GM12878 (cell line): ENCODE measurements at regions not wholly inside any gene's neighbourhood (a gene's known extent, or its start where the extent isn't known, plus 50 kb on each side); places are given as distances from the start of the nearest gene placed in this dataset.

Experiments
- CHD1 ChIP-seq: IDR thresholded peaks from 2 replicates; pipeline ENCODE4 v1.6.1; 2012; ENCODE audit warnings: low read depth, low read length, improper control_type of control experiment
- ESRRA ChIP-seq: IDR thresholded peaks from 2 replicates; pipeline ENCODE4 v1.6.1; 2012; ENCODE audit warnings: mild to moderate bottlenecking, low read length, improper control_type of control experiment
- GABPA ChIP-seq: IDR thresholded peaks from 2 replicates; pipeline ENCODE4 v1.6.1; 2014; ENCODE audit warnings: antibody characterized with exemption, low read depth, mild to moderate bottlenecking, inconsistent platforms
- KDM1A ChIP-seq: fragments of 200-600 bp; sonication (generic); IDR thresholded peaks from 2 replicates; pipeline ENCODE4 v1.6.1; 2016; ENCODE audit warnings: borderline replicate concordance
- MYC ChIP-seq: IDR thresholded peaks from 2 replicates; pipeline ENCODE4 v1.6.1; 2011; ENCODE audit warnings: mild to moderate bottlenecking, low read length, moderate library complexity, inconsistent platforms; ENCODE audit not compliant: insufficient read depth, insufficient replicate concordance, insufficient read length, severe bottlenecking
- RFX5 ChIP-seq: IDR thresholded peaks from 2 replicates; pipeline ENCODE4 v1.6.1; 2011; ENCODE audit warnings: low read depth, low read length, improper control_type of control experiment
- YBX1 ChIP-seq: fragments of 450-650 bp; IDR thresholded peaks from 2 replicates; pipeline ENCODE4 v1.6.1; 2016; ENCODE audit warnings: antibody characterized with exemption
- TF ChIP-seq, protein P1 (sequence below): fragments of 450-650 bp; IDR thresholded peaks from 2 replicates; pipeline ENCODE4 v1.6.1; 2017; ENCODE audit warnings: mild to moderate bottlenecking
- TF ChIP-seq, protein P2 (sequence below): IDR thresholded peaks from 2 replicates; pipeline ENCODE4 v1.6.1; 2012; ENCODE audit warnings: improper control_type of control experiment, low read depth, low read length; ENCODE audit not compliant: insufficient replicate concordance
- TF ChIP-seq, protein P3 (sequence below): fragments of 450-650 bp; IDR thresholded peaks from 2 replicates; pipeline ENCODE4 v1.6.1; 2018; ENCODE audit warnings: borderline replicate concordance, mild to moderate bottlenecking; ENCODE audit not compliant: partially characterized antibody

DNA sequence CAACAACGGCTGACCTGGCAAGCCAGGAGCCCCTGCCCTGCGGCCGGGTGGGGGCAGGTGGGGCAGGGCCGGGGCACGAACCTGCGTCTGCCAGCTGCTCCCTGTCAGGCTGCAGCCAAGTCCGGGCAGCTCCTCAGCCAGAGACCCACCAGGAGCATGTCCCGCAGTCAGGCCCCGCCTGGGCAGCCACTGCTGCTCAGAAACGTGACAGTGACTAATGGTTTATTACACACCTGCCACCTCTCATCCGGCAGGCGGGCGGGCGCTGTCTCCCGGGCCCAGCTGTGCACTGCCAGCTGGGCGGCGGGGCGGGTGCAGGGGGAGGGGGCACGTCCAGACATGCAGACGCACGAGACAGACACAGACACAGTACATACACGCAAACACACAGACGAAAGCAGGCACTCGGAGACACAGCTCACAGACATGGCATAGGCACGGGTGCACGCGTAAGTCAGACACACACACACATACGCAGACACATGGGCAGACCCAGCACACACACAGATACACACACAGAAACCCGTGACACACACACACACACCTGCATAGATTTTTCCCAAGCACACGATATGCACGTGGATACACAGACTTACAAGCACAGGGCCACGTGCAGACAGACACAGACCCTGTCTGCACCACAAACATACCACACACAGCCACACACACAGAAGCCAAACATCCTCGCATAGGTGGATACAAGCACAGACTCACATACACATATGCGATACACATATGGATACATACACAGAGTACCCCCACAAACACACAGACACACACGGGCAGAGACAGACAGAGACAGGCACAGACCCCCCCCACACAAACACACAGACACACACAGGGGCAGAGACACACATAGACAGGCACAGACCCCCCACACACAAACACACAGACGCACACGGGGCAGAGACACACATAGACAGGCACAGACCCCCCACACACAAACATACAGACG lies 248.3 kb upstream of the CIBAR2 start (continued):
- TF ChIP-seq, protein P1, sequence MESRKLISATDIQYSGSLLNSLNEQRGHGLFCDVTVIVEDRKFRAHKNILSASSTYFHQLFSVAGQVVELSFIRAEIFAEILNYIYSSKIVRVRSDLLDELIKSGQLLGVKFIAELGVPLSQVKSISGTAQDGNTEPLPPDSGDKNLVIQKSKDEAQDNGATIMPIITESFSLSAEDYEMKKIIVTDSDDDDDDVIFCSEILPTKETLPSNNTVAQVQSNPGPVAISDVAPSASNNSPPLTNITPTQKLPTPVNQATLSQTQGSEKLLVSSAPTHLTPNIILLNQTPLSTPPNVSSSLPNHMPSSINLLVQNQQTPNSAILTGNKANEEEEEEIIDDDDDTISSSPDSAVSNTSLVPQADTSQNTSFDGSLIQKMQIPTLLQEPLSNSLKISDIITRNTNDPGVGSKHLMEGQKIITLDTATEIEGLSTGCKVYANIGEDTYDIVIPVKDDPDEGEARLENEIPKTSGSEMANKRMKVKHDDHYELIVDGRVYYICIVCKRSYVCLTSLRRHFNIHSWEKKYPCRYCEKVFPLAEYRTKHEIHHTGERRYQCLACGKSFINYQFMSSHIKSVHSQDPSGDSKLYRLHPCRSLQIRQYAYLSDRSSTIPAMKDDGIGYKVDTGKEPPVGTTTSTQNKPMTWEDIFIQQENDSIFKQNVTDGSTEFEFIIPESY, result no peak
- TF ChIP-seq ESRRA (no peak), GABPA (no peak), YBX1 (no peak), MYC (no peak), RFX5 (no peak), CHD1 (no peak), KDM1A (no peak)
- TF ChIP-seq, protein P2, sequence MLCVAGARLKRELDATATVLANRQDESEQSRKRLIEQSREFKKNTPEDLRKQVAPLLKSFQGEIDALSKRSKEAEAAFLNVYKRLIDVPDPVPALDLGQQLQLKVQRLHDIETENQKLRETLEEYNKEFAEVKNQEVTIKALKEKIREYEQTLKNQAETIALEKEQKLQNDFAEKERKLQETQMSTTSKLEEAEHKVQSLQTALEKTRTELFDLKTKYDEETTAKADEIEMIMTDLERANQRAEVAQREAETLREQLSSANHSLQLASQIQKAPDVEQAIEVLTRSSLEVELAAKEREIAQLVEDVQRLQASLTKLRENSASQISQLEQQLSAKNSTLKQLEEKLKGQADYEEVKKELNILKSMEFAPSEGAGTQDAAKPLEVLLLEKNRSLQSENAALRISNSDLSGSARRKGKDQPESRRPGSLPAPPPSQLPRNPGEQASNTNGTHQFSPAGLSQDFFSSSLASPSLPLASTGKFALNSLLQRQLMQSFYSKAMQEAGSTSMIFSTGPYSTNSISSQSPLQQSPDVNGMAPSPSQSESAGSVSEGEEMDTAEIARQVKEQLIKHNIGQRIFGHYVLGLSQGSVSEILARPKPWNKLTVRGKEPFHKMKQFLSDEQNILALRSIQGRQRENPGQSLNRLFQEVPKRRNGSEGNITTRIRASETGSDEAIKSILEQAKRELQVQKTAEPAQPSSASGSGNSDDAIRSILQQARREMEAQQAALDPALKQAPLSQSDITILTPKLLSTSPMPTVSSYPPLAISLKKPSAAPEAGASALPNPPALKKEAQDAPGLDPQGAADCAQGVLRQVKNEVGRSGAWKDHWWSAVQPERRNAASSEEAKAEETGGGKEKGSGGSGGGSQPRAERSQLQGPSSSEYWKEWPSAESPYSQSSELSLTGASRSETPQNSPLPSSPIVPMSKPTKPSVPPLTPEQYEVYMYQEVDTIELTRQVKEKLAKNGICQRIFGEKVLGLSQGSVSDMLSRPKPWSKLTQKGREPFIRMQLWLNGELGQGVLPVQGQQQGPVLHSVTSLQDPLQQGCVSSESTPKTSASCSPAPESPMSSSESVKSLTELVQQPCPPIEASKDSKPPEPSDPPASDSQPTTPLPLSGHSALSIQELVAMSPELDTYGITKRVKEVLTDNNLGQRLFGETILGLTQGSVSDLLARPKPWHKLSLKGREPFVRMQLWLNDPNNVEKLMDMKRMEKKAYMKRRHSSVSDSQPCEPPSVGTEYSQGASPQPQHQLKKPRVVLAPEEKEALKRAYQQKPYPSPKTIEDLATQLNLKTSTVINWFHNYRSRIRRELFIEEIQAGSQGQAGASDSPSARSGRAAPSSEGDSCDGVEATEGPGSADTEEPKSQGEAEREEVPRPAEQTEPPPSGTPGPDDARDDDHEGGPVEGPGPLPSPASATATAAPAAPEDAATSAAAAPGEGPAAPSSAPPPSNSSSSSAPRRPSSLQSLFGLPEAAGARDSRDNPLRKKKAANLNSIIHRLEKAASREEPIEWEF, result no peak
- TF ChIP-seq, protein P3, sequence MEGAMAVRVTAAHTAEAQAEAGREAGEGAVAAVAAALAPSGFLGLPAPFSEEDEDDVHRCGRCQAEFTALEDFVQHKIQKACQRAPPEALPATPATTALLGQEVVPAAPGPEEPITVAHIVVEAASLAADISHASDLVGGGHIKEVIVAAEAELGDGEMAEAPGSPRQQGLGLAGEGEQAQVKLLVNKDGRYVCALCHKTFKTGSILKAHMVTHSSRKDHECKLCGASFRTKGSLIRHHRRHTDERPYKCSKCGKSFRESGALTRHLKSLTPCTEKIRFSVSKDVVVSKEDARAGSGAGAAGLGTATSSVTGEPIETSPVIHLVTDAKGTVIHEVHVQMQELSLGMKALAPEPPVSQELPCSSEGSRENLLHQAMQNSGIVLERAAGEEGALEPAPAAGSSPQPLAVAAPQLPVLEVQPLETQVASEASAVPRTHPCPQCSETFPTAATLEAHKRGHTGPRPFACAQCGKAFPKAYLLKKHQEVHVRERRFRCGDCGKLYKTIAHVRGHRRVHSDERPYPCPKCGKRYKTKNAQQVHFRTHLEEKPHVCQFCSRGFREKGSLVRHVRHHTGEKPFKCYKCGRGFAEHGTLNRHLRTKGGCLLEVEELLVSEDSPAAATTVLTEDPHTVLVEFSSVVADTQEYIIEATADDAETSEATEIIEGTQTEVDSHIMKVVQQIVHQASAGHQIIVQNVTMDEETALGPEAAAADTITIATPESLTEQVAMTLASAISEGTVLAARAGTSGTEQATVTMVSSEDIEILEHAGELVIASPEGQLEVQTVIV, result no peak
